GM18508 (cell line): ENCODE measurements at regions not wholly inside any gene's neighbourhood (a gene's known extent, or its start where the extent isn't known, plus 50 kb on each side); places are given as distances from the start of the nearest gene placed in this dataset.

Experiments used
- ATAC-seq: cut with Tn5 transposase; IDR thresholded peaks from one replicate; pipeline ENCODE4 v1.9.1; 2021; ENCODE audit warnings: moderate number of reproducible peaks; ENCODE audit not compliant: insufficient read depth, unreplicated experiment

GRCh38 chr22:48660790-48661740 is 1166.6 kb downstream of the BRD1 start:
- ATAC-seq = no peak

DNA sequence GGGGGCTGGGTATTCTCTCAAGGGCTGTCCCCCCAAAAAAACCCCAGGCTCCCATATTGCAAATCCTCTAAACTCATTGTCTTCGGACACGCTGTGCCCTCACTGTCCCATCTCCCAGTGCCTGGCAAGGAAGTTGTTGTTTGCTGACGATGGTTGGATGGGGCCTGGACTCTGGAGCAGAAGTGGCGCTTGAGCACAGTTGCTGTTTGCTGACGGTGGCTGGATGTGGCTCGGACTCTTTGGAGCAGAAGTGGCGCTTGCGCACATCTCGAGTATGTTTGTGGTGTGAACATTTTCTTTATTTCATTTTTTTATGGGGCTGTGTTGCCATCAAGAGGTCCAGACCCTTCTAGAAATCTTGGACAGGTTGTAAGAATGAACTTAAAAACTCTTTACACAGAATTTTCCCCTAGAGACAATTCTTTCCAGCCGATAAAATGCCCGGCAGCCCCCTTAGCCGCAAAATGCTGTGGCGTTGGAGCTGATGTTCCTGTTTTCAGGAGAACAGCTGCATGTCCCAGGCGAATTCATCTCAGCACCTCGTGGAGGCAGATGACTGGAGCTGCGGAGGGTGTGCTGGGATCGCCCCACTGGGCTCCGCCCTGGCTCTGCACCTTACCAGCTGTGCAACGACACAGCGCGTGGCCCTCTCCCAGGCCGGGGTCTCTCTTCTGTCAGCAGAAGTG is 1167.4 kb downstream of the BRD1 start:
- ATAC-seq = no peak

- no peak for ATAC-seq
These were observed 1168.2 kb downstream of the BRD1 start for GRCh38 chr22:48659404-48659996.

- no peak for ATAC-seq
These were observed 1168.8 kb downstream of the BRD1 start for GRCh38 chr22:48658871-48659270.

DNA sequence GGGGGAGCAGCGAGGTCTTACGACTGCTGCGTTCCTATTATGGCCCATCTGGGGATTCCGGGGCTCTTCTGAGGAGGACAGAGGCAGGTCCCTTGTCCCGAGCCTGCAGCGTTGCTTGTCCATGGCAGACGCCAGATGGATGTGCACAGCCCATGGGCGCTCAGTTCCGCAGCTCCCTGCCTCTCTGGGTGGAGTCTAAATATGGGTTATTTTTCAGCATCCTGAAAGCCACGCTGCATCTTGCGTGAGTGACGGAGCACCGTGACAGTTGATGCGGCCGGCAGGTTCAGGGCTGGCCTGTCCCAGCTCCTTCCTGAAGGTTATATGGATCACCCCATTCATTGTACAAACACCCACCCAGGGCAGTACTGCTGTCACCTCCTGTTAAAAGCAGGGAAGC is 1169.4 kb downstream of the BRD1 start:
- no peak for ATAC-seq

DNA sequence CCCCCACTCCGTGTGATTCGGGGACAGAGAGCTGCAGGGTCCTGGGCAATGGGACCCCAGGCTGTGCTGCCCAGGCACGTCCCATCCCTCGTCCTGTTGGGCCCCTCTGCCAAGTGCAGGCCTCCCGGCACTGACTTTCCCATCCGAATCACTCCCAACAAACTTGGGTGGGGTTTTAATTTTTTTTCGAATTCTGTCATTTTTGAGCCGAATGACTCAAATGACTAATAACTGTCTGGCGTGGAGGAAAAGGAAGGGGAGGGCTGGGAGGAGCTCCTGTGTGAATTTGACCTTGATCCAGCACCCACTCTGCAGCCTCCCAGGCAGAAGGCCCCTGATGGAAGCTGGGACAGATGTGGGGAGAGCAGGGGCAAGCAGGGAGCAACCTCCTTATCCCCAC is 1173.2 kb downstream of the BRD1 start:
- no peak for ATAC-seq

- ATAC-seq = no peak
These were observed 1173.7 kb downstream of the BRD1 start for GRCh38 chr22:48653929-48654328.

DNA sequence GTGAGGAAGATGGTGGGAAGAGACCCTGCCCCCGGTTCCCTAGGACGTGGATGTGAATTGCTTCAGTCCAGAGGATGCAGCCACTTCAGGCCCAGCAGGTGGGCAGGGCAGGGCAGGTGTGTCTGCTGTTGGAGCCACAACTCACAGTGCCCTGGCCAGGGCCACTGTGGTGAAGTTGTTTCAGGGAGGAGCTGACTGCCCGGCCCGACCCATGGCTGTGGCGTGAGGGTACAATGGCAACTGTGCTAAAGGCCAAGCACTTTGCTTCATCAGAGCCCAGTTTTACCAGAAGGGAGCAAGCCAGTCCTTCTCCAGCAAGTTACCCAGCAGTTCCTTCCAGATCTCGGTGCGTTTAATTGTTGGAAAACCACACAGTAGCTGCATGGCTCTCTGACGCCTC is 1174.4 kb downstream of the BRD1 start:
- no peak for ATAC-seq

GRCh38 chr22:48652796-48653195 is 1174.9 kb downstream of the BRD1 start:
- ATAC-seq = no peak

- ATAC-seq = no peak
These were observed 1175.6 kb downstream of the BRD1 start for GRCh38 chr22:48651981-48652538.

GRCh38 chr22:48651036-48651890 is 1176.4 kb downstream of the BRD1 start:
- ATAC-seq = no peak

DNA sequence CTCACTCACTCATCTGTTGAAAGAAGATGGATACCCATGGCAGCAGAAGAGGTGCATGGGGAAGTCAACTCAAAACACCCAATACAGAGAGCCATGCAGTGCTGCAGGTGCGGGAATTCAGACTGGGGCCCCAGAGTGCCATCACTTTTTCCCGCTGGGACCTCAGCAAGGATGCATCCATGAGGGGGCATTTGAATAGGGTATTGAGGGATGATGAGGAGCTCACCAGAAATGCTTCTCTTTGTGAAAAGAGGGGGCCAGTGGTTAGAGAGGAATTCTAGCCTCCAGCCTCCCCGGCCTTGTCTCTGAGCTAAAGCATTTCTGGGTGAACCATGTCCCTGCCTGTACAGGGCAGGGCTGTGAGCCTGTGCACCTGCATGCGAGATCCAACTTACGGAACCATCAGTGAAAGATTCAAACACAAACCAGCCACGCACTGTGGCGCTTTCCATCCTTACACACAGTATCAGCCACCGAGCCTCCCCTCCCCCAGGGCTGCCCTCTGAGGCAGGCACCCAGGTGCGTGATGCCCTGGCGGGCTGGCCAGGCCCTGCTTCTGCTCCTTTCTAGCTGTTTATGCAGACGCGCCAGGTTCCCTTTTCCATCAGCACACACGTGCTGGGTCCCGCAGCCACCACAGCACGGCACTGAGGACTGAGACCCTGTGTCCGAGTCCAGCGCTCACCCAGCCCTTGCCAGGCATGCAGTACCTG is 1177.2 kb downstream of the BRD1 start:
- ATAC-seq = no peak

DNA sequence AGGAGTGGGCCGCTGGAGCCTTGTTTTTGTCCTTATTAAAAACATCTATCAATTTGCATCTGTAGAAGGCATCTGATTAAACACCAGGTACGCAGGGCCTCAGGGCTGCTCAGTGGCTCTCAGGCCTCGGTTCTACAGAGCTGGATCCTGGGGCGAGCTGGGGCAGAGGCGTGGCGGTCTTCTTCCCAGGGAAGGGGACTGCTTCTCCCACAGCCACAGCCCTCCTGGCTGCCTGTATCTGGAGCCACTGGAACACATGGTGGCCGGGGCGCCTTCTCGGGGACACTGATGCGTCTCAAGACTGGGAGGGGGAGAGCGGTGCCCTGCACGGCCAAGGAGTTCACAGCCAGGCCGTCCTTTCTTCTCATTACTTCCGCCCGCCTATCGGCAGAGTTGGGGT is 1178.2 kb downstream of the BRD1 start:
- ATAC-seq = no peak

- ATAC-seq = no peak
These were observed 1178.6 kb downstream of the BRD1 start for GRCh38 chr22:48649031-48649430.

- no peak for ATAC-seq
These were observed 1179.8 kb downstream of the BRD1 start for GRCh38 chr22:48647606-48648515.

GRCh38 chr22:48647051-48647450 is 1180.6 kb downstream of the BRD1 start:
- ATAC-seq = no peak

- no peak for ATAC-seq
These were observed 1181.3 kb downstream of the BRD1 start for GRCh38 chr22:48646216-48646925.

GRCh38 chr22:48645766-48646165 is 1181.9 kb downstream of the BRD1 start:
- ATAC-seq = no peak
